SJSA1 (cell line): ENCODE measurements at regions not wholly inside any gene's neighbourhood (a gene's known extent, or its start where the extent isn't known, plus 50 kb on each side); places are given as distances from the start of the nearest gene placed in this dataset.
A peak's percentile ranks its signal among the peaks of the same experiment; 100 is the strongest.

ENCODE experiments used
- DNase-seq, 2 experiments: peaks; one replicate each; pipeline ENCODE4 v3.0.0-alpha.2; 2015 to 2020; ENCODE audit warnings: low spot score in 2 of 2, low read depth in 1 of 2
- H3K27ac ChIP-seq: fragments of 250-450 bp; sonication (Bioruptor Pico); 2 replicates; pipeline ENCODE4 v1.5.1; 2020; ENCODE audit warnings: mild to moderate bottlenecking, moderate library complexity
- H3K27me3 ChIP-seq: fragments of 250-450 bp; sonication (Bioruptor Pico); replicated peaks from 2 replicates; pipeline ENCODE4 v1.5.1; 2020; ENCODE audit warnings: mild to moderate bottlenecking, moderate library complexity
- H3K36me3 ChIP-seq: fragments of 250-450 bp; sonication (Bioruptor Pico); 2 replicates; pipeline ENCODE4 v1.5.1; 2020; ENCODE audit warnings: mild to moderate bottlenecking
- H3K4me1 ChIP-seq: fragments of 250-450 bp; sonication (Bioruptor Pico); replicated peaks from 2 replicates; pipeline ENCODE4 v1.6.1; 2021; ENCODE audit warnings: mild to moderate bottlenecking
- H3K4me3 ChIP-seq: fragments of 250-450 bp; sonication (Bioruptor Pico); 2 replicates; pipeline ENCODE4 v1.5.1; 2020; ENCODE audit warnings: mild to moderate bottlenecking
- H3K9me3 ChIP-seq: fragments of 250-450 bp; sonication (Bioruptor Pico); replicated peaks from 2 replicates; pipeline ENCODE4 v1.5.1; 2020; ENCODE audit warnings: mild to moderate bottlenecking

- H3K27ac ChIP-seq: no peak overlapping the region
- no peaks in the 10 kb centered on the region for H3K9me3 ChIP-seq
- H3K4me1 ChIP-seq: no peaks in the 10 kb centered on the region
- no peaks in the 10 kb centered on the region for H3K27me3 ChIP-seq
- H3K4me3 ChIP-seq: no peak overlapping the region
- no peaks in the 10 kb centered on the region for H3K36me3 ChIP-seq
- DNase-seq: no peak
Measured at GRCh38 chr14:36397357-36397756, 76.9 kb upstream of the MBIP start.

DNA sequence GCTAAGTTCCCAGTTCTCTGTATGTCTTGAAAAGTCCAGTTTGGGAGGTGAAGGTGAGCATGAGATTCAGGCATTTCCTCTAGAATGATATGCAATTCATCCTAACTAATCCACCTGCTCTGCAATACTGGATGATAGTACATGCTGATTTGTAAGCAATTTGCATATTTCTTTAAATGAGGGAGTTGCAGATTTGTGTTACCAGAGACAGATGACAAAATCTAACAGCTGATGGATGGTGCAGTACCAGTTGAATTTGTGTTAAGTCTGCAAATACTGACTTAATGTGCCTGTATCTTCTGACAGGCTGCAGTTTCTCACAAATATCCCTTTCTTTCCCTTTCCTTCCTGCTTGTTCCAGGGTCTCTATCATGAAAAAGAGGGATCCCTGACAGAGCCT is 76.4 kb upstream of the MBIP start:
- H3K9me3 ChIP-seq: no peaks in the 10 kb centered on the region
- no peak overlapping the region for H3K4me3 ChIP-seq
- no peaks in the 10 kb centered on the region for H3K36me3 ChIP-seq
- H3K27ac ChIP-seq: no peak overlapping the region
- H3K27me3 ChIP-seq: no peaks in the 10 kb centered on the region
- no peaks in the 10 kb centered on the region for H3K4me1 ChIP-seq
- no peak for DNase-seq

DNA sequence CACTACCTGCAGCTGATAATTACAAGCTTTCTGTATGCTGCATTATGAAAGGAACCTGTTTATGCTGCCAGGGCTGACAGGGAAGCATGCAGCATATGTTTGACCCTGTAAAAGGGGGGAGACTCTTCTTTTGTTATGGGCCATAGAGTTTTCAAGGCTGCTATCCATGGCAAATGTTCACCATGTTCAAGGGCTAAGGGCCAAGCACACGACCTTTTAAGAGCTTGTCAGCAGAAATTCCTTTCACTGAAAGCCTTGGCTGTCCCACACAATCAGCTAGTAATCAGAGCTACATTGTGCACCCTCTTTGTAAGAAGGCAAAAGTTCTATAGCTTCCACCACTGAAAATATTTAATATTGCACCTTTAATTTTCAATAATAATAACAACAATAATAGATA is 74.2 kb upstream of the MBIP start:
- H3K9me3 ChIP-seq: no peaks in the 10 kb centered on the region
- H3K4me3 ChIP-seq: no peak overlapping the region
- H3K27ac ChIP-seq: no peak overlapping the region
- H3K36me3 ChIP-seq: no peaks in the 10 kb centered on the region
- H3K27me3 ChIP-seq: no peaks in the 10 kb centered on the region
- no peak for DNase-seq
- no peaks in the 10 kb centered on the region for H3K4me1 ChIP-seq

DNA sequence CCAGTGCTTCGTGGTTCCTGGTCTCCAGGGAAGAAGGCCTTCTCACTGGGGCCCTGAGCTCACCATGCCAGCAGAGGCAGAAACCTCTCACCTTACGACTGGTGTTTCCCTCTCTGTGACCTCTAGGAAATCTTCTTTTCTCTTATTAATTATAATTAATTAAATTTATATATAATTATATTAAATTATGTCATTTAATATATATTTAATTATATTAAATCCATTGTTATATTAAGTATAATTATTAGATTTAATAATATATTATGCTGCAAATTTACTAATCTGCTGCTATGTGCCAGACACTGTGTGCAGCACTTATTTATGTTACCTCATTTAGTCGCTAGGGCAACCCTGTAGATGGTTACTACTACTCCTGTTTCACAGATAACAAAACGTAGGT is 70.3 kb upstream of the MBIP start:
- no peaks in the 10 kb centered on the region for H3K9me3 ChIP-seq

GRCh38 chr14:36383767-36384431 is 63.5 kb upstream of the MBIP start:
- Histone ChIP-seq H3K36me3 (no peaks in the 10 kb centered on the region), H3K4me1 (no peaks in the 10 kb centered on the region), H3K4me3 (no peak overlapping the region), H3K27ac (no peak overlapping the region), H3K27me3 (no peaks in the 10 kb centered on the region), H3K9me3 (no peaks in the 10 kb centered on the region)
- DNase-seq: peak in 1 of 2 experiments; percentile 28

More for the DNA sequence above, 70.3 kb upstream of the MBIP start:
- no peaks in the 10 kb centered on the region for H3K36me3 ChIP-seq
- H3K27me3 ChIP-seq: no peaks in the 10 kb centered on the region
- H3K4me1 ChIP-seq: no peaks in the 10 kb centered on the region
- no peak overlapping the region for H3K4me3 ChIP-seq
- no peak for DNase-seq
- no peak overlapping the region for H3K27ac ChIP-seq

DNA sequence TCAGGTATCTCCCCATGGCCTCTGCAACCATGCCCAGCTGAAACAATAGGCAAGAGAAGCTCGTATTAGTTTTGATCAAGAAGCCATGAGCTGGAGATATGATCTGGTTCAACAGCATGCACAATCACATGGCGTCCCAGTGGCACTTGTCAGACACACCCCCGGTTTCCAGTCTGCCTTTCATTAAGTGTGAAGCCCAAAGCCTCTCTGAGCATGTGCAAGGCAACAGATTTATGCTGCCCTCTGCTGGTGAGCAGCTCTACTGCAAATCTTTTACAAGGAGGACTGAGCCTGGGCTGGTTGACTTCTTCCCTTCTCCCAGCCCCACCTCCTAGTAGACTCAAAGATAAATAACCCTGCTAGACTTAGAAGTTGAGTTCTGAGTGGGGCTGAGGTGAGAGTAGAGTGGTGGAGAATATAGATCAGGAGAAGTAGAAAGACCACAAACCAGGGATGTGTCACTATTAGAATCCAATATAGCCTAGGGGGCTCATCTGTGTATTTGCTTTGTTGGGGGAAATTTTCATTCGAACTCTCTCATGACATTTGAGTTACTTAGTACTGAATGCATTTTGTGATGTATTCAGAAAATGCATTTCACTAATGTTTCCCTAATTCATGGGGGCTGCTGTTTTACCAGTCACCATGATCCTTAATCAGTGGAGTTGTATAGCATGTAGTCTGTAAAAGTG is 53.7 kb upstream of the MBIP start:
- H3K4me3 ChIP-seq: no peak overlapping the region
- H3K36me3 ChIP-seq: no peaks in the 10 kb centered on the region
- H3K9me3 ChIP-seq: no peaks in the 10 kb centered on the region
- no peak overlapping the region for H3K27ac ChIP-seq
- 0 out of 2 replicates have a peak, but pooled peaks cover 4% of the 10 kb centered on the region for H3K27me3 ChIP-seq
- DNase-seq: peak; percentile 57 to 73
- no peaks in the 10 kb centered on the region for H3K4me1 ChIP-seq
